ENCODE measurements at regions not wholly inside any gene's neighbourhood (a gene's known extent, or its start where the extent isn't known, plus 50 kb on each side); places are given as distances from the start of the nearest gene placed in this dataset.
A peak's percentile ranks its signal among the peaks of the same experiment; 100 is the strongest.

- DNase-seq, result no peak
These were observed 65.8 kb upstream of the CREB1 start for GRCh38 chr2:207464007-207464406.

GRCh38 chr2:207465894-207466293 is 63.9 kb upstream of the CREB1 start:
- DNase-seq, result no peak

- no peak for DNase-seq
These were observed 61.9 kb upstream of the CREB1 start for GRCh38 chr2:207467716-207468347.

GRCh38 chr2:207468488-207468887 is 61.3 kb upstream of the CREB1 start:
- DNase-seq, result no peak

GRCh38 chr2:207469451-207469850 is 60.3 kb upstream of the CREB1 start:
- no peak for DNase-seq

GRCh38 chr2:207469943-207470729 is 59.6 kb upstream of the CREB1 start:
- DNase-seq, result no peak

GRCh38 chr2:207471261-207471660 is 58.5 kb upstream of the CREB1 start:
- DNase-seq, result no peak

GRCh38 chr2:207472343-207473048 is 57.3 kb upstream of the CREB1 start:
- DNase-seq, result no peak

- DNase-seq, result peak; percentile 61
These were observed 56.5 kb upstream of the CREB1 start for GRCh38 chr2:207473049-207473930.

GRCh38 chr2:207473931-207474235 is 55.9 kb upstream of the CREB1 start:
- DNase-seq, result no peak

- DNase-seq, result peak; percentile 52
These were observed 54.8 kb upstream of the CREB1 start for GRCh38 chr2:207474863-207475485.

GRCh38 chr2:207475546-207475945 is 54.2 kb upstream of the CREB1 start:
- no peak for DNase-seq

GRCh38 chr2:207477896-207478295 is 51.9 kb upstream of the CREB1 start:
- DNase-seq, result no peak

- no peak for DNase-seq
These were observed 51.2 kb upstream of the CREB1 start for GRCh38 chr2:207478572-207478971.

GRCh38 chr2:207479198-207479785 is 50.5 kb upstream of the CREB1 start:
- no peak for DNase-seq

Measured in activated CD4-positive, alpha-beta T cell treated with anti-CD3 and anti-CD28 coated beads for 48 hours (primary cell).